Nucleus accumbens (tissue), 56 donors: ENCODE measurements at regions not wholly inside any gene's neighbourhood (a gene's known extent, or its start where the extent isn't known, plus 50 kb on each side); places are given as distances from the start of the nearest gene placed in this dataset.
"Not testable (repeated sequence)": the region's sequence is repeated elsewhere in the genome, so short reads cannot be mapped to it uniquely, and the experiment has no call there.

ENCODE experiments used
- DNase-seq, 56 donors: peaks; one replicate each; lab custom pipeline; 2025; lab: John Stamatoyannopoulos, UW

GRCh38 chr2:9707611-9708160, 76.9 kb upstream of the YWHAQ start:
- no peak for DNase-seq

GRCh38 chr2:9708683-9709538, 78.1 kb upstream of the YWHAQ start:
- no peak for DNase-seq

- DNase-seq: peak in 5 of 56 donors; percentile 10 to 42 (median 19)
These were observed 78.9 kb upstream of the YWHAQ start for GRCh38 chr2:9709539-9710285.

GRCh38 chr2:9710311-9710710, 79.5 kb upstream of the YWHAQ start:
- DNase-seq: no peak

- no peak for DNase-seq
These were observed 81.5 kb upstream of the YWHAQ start for GRCh38 chr2:9712263-9712662.

GRCh38 chr2:9714630-9715214, 83.9 kb upstream of the YWHAQ start:
- no peak for DNase-seq

- DNase-seq: no peak
These were observed 84.4 kb upstream of the YWHAQ start for GRCh38 chr2:9715238-9715637.

- no peak for DNase-seq
These were observed 87.2 kb upstream of the YWHAQ start for GRCh38 chr2:9717886-9718451.

GRCh38 chr2:9720352-9721093, 89.7 kb upstream of the YWHAQ start:
- no peak for DNase-seq

- no peak for DNase-seq
These were observed 90.5 kb upstream of the YWHAQ start for GRCh38 chr2:9721344-9721743.

- DNase-seq: no peak
These were observed 91.7 kb upstream of the YWHAQ start for GRCh38 chr2:9722451-9722850.

- no peak for DNase-seq
These were observed 93.8 kb upstream of the YWHAQ start for GRCh38 chr2:9724565-9724964.

GRCh38 chr2:9725106-9725505, 94.3 kb upstream of the YWHAQ start:
- no peak for DNase-seq

GRCh38 chr2:9726016-9726415, 95.2 kb upstream of the YWHAQ start:
- not testable (repeated sequence) for DNase-seq

- DNase-seq: not testable (repeated sequence)
These were observed 99.7 kb upstream of the YWHAQ start for GRCh38 chr2:9730523-9730922.

GRCh38 chr2:9732824-9733223, 102.0 kb upstream of the YWHAQ start:
- no peak for DNase-seq

GRCh38 chr2:9734308-9734707, 103.5 kb upstream of the YWHAQ start:
- no peak for DNase-seq

GRCh38 chr2:9735335-9735734, 104.5 kb upstream of the YWHAQ start:
- DNase-seq: no peak

GRCh38 chr2:9736021-9736420, 105.2 kb upstream of the YWHAQ start:
- DNase-seq: no peak
